Ishikawa (cell line): ENCODE measurements at regions not wholly inside any gene's neighbourhood (a gene's known extent, or its start where the extent isn't known, plus 50 kb on each side); places are given as distances from the start of the nearest gene placed in this dataset.

Experiments used
- CEBPB ChIP-seq: IDR thresholded peaks from 2 replicates; pipeline ENCODE4 v1.6.1; 2012
- EP300 ChIP-seq: IDR thresholded peaks from 2 replicates; pipeline ENCODE4 v1.6.1; 2012; ENCODE audit warnings: borderline replicate concordance
- FOXM1 ChIP-seq: IDR thresholded peaks from 2 replicates; pipeline ENCODE4 v1.6.1; 2012; ENCODE audit warnings: low read depth, borderline replicate concordance
- RAD21 ChIP-seq: IDR thresholded peaks from 2 replicates; pipeline ENCODE4 v1.6.1; 2012; ENCODE audit warnings: low read depth
- TAF1 ChIP-seq: IDR thresholded peaks from 2 replicates; pipeline ENCODE4 v1.6.1; 2012; ENCODE audit warnings: low read depth, mild to moderate bottlenecking
- TCF12 ChIP-seq: IDR thresholded peaks from 2 replicates; pipeline ENCODE4 v1.6.1; 2012; ENCODE audit warnings: low read depth
- TEAD4 ChIP-seq: IDR thresholded peaks from 2 replicates; pipeline ENCODE4 v1.6.1; 2012
- YY1 ChIP-seq: IDR thresholded peaks from 2 replicates; pipeline ENCODE4 v1.6.1; 2012; ENCODE audit warnings: low read depth
- TF ChIP-seq, protein P1 (sequence below): IDR thresholded peaks from 2 replicates; pipeline ENCODE4 v1.6.1; 2012
- TF ChIP-seq, protein P2 (sequence below): IDR thresholded peaks from 2 replicates; pipeline ENCODE4 v1.6.1; 2012

DNA sequence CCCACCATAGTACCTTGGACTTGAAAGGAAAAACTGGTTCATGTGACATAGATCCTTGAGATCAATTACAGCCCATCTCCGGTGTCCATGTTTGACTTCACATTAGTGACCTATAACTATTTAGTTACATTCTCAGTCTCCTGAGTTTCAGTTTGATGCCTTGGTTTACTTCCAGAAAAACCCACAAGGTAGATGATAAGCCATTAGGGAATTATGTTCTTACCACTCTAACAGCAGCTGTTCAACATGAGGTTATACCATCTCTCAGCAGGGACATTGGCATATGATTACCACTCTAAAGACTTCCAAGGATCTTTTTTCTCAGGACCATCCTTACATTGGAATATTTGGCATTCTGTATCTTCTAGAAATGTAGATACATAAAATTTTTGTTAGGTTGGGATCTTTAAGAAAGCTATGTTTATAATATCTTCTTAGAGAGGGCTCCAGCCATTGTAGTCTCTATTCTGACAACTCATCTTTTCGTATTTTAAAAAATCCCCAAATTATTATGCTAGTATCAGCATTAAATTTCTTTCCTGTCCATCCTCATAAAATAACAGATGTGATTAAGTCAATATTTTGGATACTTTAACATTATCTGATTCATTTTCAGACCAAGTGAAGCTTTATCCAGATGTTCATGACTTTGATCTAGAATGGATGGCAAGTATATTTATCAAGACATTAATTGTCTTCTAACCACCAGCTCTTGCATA, 258.9 kb downstream of the RDH14 start:
- TF ChIP-seq TAF1 (no peak), RAD21 (no peak), FOXM1 (no peak), YY1 (no peak), TCF12 (no peak), TEAD4 (no peak), EP300 (no peak), CEBPB (no peak)
- TF ChIP-seq, protein P1, sequence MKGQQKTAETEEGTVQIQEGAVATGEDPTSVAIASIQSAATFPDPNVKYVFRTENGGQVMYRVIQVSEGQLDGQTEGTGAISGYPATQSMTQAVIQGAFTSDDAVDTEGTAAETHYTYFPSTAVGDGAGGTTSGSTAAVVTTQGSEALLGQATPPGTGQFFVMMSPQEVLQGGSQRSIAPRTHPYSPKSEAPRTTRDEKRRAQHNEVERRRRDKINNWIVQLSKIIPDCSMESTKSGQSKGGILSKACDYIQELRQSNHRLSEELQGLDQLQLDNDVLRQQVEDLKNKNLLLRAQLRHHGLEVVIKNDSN, result no peak
- TF ChIP-seq, protein P2, sequence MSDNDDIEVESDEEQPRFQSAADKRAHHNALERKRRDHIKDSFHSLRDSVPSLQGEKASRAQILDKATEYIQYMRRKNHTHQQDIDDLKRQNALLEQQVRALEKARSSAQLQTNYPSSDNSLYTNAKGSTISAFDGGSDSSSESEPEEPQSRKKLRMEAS, result no peak
